HG03432 (cell line): ENCODE measurements at regions not wholly inside any gene's neighbourhood (a gene's known extent, or its start where the extent isn't known, plus 50 kb on each side); places are given as distances from the start of the nearest gene placed in this dataset.
A peak's percentile ranks its signal among the peaks of the same experiment; 100 is the strongest.

Experiments used
- ATAC-seq: cut with Tn5 transposase; IDR thresholded peaks from one replicate; pipeline ENCODE4 v1.9.1; 2021; ENCODE audit warnings: mild to moderate bottlenecking, moderate library complexity; ENCODE audit not compliant: unreplicated experiment

- no peak for ATAC-seq
These were observed 408.5 kb downstream of the MFSD1 start for GRCh38 chr3:159210336-159210735.

GRCh38 chr3:159216311-159216710 lies 414.5 kb downstream of the MFSD1 start:
- no peak for ATAC-seq

GRCh38 chr3:159219231-159219630 lies 417.4 kb downstream of the MFSD1 start:
- ATAC-seq: no peak

- ATAC-seq: no peak
These were observed 419.5 kb downstream of the MFSD1 start for GRCh38 chr3:159221335-159221734.

GRCh38 chr3:159229116-159229680 lies 427.3 kb downstream of the MFSD1 start:
- ATAC-seq: no peak

- ATAC-seq: no peak
These were observed 431.1 kb downstream of the MFSD1 start for GRCh38 chr3:159232966-159233365.

- no peak for ATAC-seq
These were observed 431.9 kb downstream of the MFSD1 start for GRCh38 chr3:159233734-159234133.

- ATAC-seq: no peak
These were observed 432.5 kb downstream of the MFSD1 start for GRCh38 chr3:159234306-159234705.

- ATAC-seq: no peak
These were observed 434.5 kb downstream of the MFSD1 start for GRCh38 chr3:159236321-159236720.

- ATAC-seq: no peak
These were observed 435.4 kb downstream of the MFSD1 start for GRCh38 chr3:159237226-159237625.

- ATAC-seq: no peak
These were observed 436.8 kb downstream of the MFSD1 start for GRCh38 chr3:159238646-159239045.

- no peak for ATAC-seq
These were observed 437.2 kb downstream of the MFSD1 start for GRCh38 chr3:159239059-159239458.

- no peak for ATAC-seq
These were observed 443.1 kb downstream of the MFSD1 start for GRCh38 chr3:159244933-159245332.

GRCh38 chr3:159245871-159246270 lies 444.0 kb downstream of the MFSD1 start:
- ATAC-seq: no peak

- no peak for ATAC-seq
These were observed 444.5 kb downstream of the MFSD1 start for GRCh38 chr3:159246385-159246784.

GRCh38 chr3:159249472-159250174 lies 447.8 kb downstream of the MFSD1 start:
- no peak for ATAC-seq

GRCh38 chr3:159250961-159251360 lies 449.1 kb downstream of the MFSD1 start:
- no peak for ATAC-seq

- ATAC-seq: no peak
These were observed 450.4 kb downstream of the MFSD1 start for GRCh38 chr3:159252274-159252673.

- ATAC-seq: peak; percentile 46
These were observed 451.0 kb downstream of the MFSD1 start for GRCh38 chr3:159252772-159253384.

- ATAC-seq: no peak
These were observed 452.0 kb downstream of the MFSD1 start for GRCh38 chr3:159253860-159254259.

- ATAC-seq: no peak
These were observed 456.1 kb downstream of the MFSD1 start for GRCh38 chr3:159257954-159258353.

- ATAC-seq: no peak
These were observed 457.1 kb downstream of the MFSD1 start for GRCh38 chr3:159258934-159259333.
